MG63 (cell line): ENCODE measurements at regions not wholly inside any gene's neighbourhood (a gene's known extent, or its start where the extent isn't known, plus 50 kb on each side); places are given as distances from the start of the nearest gene placed in this dataset.

Experiments used
- DNase-seq: peaks from one replicate; pipeline ENCODE4 v3.0.0-alpha.2; 2020
- H3K27me3 ChIP-seq: fragments of 250-450 bp; sonication (Bioruptor Pico); 2 replicates; pipeline ENCODE4 v1.5.1; 2020; ENCODE audit warnings: mild to moderate bottlenecking, moderate library complexity
- H3K36me3 ChIP-seq: fragments of 250-450 bp; sonication (Bioruptor Pico); 2 replicates; pipeline ENCODE4 v1.5.1; 2020; ENCODE audit warnings: mild to moderate bottlenecking, moderate library complexity
- H3K4me3 ChIP-seq: fragments of 250-450 bp; sonication (Bioruptor Pico); 2 replicates; pipeline ENCODE4 v1.5.1; 2020; ENCODE audit warnings: mild to moderate bottlenecking, moderate library complexity
- H3K9me3 ChIP-seq: fragments of 250-450 bp; sonication (Bioruptor Pico); 2 replicates; pipeline ENCODE4 v1.5.1; 2020; ENCODE audit warnings: mild to moderate bottlenecking, moderate library complexity

DNA sequence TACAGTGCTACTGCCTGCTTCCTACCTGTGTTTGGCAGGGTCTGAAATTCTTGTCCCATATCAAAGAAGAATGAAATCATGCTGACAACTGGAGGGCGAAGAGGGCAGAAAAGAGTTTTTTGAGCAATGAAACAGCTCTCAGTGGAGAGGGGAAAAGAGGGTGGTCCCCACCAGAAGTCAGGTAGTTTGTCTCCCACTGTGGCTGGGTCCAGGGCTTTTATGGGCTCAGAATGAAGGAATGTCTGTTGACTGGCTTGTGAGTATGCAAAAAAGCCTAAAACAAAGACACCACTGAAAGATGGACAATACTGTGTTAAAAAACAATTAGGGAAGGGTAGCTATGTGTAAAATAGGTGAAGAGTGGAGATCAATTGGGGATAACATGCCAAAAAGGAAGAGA is 115.0 kb downstream of the ADAM29 start:
- H3K27me3 ChIP-seq: no peaks in the 10 kb centered on the region
- no peak overlapping the region for H3K4me3 ChIP-seq
- no peaks in the 10 kb centered on the region for H3K36me3 ChIP-seq
- no peak for DNase-seq
- no peaks in the 10 kb centered on the region for H3K9me3 ChIP-seq

DNA sequence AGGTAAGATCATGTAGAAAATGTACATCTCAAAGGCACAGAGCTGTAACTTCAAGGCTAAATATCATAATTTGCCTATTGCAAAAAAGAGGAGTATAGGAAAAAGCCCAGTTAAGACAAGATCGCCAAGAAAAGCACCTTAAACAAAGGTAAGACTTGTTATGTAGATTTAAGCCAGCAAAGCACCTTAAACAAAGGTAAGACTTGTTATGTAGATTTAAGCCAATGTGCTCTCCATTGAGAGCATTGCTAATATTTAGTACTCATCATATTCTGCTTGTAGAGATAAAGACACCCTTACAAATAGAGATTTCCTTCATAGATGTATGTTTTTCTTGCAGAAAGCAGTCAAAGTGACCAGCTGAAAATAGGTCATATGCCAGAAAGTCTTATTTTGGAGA is 115.8 kb downstream of the ADAM29 start:
- H3K9me3 ChIP-seq: no peaks in the 10 kb centered on the region
- no peak overlapping the region for H3K4me3 ChIP-seq
- H3K27me3 ChIP-seq: no peaks in the 10 kb centered on the region
- H3K36me3 ChIP-seq: no peaks in the 10 kb centered on the region
- DNase-seq: no peak

DNA sequence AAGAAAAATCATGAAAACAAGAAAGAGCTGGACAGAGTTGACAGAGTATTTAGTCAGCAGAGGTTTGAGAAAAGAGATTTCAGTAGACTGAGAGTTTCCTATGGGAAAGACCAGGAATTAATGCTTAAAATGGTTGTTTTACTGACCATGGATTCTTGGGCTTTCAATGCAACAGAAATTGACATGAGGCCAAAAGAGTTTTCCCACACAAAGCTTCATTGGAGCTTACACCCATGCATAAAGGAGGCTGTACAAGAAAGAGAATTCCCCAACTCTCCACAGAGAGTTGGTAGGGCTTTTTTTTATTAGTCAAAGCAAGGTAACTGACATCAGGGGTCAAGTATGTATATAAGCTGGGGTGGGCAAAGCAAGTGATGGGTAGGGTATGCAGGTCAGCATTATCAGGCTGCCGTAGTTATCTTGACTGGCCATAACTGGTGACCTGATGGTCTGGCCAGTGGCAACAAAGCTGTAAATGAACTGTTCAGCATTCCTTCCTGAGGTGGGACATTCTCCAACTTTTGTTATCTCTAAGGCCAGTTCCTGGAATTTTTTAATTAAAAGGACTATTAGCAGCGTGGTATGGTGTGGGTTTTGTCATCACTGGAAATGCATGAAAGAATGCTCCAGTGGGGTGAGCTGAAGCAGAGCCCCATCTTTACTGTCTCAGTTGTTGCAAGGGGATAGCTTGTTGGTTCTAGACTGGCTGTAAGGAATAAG is 117.0 kb downstream of the ADAM29 start:
- Histone ChIP-seq H3K4me3 (no peak overlapping the region), H3K36me3 (no peaks in the 10 kb centered on the region), H3K27me3 (no peaks in the 10 kb centered on the region), H3K9me3 (no peaks in the 10 kb centered on the region)
- no peak for DNase-seq

DNA sequence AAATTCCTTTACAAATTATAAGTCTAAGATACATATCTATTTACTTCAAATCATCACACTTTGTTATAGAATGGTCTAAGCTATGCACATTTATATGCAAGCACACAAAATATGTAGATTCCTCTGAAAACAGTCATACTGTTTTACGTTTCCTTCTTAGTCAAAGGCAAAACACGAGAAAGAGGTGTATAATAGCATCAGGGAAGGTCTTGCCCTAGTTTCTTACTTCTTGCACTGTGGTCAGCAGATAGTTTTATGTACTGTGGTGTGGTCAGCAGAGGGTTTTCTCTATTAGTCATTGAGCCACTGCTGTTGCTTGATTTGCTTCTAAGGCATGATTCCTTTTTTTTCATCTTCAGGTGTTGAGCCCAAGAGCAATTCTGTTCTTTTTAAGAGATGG is 117.7 kb downstream of the ADAM29 start:
- no peak for DNase-seq
- H3K9me3 ChIP-seq: no peaks in the 10 kb centered on the region
- H3K4me3 ChIP-seq: no peak overlapping the region

DNA sequence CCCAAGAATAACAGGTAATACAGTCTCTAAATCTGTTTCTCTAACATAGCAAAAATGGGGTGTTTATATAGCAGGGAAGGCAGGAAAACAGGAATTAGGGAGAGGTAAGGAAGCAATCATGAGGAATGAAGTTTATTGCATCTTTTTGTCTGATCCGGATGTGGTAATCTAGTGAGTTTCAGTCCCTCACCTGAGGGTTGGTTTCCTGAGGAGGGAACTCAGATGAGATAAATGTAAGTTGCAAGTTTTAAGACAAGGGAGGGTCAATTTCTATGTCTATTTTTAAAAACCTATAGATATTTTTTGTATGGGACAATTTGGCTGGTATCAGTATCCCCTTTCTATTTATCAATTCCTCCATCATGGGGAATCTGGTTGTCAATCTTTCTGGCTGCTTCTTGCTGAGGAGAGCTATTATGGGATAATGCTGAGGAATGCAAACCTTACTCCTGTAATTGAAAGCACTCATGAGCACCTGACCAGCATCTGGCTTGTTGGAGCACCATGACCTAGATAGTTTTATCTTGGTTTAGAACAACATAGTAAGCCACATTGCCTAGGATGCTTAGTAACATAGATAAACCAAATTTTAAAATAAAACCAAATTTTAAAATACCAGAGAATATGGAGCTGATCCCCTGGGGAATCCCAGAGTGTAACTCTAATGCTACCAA is 130.1 kb downstream of the ADAM29 start:
- Histone ChIP-seq H3K27me3 (no peaks in the 10 kb centered on the region), H3K9me3 (no peaks in the 10 kb centered on the region), H3K4me3 (no peak overlapping the region), H3K36me3 (no peaks in the 10 kb centered on the region)
- no peak for DNase-seq

More for the DNA sequence above, 117.7 kb downstream of the ADAM29 start:
- Histone ChIP-seq H3K36me3 (no peaks in the 10 kb centered on the region), H3K27me3 (no peaks in the 10 kb centered on the region)

DNA sequence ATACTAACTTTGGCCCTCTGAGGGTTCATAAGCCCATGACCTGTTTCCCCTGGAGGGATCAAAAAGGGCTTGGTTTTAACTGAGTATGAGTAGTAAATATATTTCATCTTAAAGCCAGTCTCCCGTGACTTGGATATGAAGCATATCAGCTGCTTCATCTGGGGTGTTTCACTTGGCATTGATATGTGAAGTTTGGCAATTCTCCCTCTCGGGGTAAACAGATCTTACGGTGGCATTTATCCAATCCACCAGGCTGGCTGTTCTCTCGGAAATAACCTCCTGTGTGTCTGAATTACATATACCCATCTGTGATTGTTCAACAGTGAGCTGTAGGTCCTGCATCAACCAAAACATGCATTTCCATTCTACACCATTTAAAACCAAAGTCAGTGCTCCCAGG is 130.7 kb downstream of the ADAM29 start:
- Histone ChIP-seq H3K4me3 (no peak overlapping the region), H3K9me3 (no peaks in the 10 kb centered on the region), H3K27me3 (no peaks in the 10 kb centered on the region), H3K36me3 (no peaks in the 10 kb centered on the region)
- no peak for DNase-seq

DNA sequence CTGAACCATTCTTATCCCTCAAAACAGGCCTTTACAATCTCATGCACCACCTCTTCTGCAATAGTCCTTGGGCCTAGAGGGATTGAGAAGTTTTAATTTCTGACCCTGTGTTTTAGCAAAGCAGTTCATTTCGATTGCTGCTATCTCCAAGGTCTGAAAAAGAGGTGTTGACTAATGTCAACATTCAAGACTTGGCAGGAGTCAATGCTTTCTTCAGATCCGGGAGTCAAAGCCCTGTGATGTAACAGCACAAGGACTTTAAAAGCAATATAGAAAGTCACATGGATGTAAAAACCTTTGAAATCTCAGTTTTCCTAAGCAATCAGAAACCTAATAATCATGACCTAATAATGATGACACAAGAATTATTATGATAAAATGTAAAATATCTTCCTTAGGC is 133.8 kb downstream of the ADAM29 start:
- no peaks in the 10 kb centered on the region for H3K27me3 ChIP-seq
- no peaks in the 10 kb centered on the region for H3K9me3 ChIP-seq
- no peak overlapping the region for H3K4me3 ChIP-seq
- H3K36me3 ChIP-seq: no peaks in the 10 kb centered on the region
- no peak for DNase-seq

DNA sequence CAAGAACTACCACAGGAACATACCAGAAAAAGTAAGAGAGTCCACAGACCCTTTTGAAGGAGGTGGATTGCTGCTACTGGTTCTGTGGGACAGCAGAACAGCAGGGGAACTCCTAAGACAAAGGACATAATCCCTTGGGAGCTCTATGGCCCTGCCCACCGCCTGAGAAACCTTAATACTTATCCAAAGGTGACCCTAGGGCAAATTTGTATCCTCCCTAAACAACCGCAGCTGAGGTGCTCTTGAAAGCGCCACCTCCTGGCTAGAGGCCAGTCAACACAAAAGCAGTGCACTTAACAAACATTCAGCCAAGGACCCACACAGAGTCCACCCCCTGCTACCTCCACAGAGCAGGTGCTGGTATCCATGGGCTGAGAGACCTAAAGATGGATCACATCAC is 136.8 kb downstream of the ADAM29 start:
- DNase-seq: no peak

DNA sequence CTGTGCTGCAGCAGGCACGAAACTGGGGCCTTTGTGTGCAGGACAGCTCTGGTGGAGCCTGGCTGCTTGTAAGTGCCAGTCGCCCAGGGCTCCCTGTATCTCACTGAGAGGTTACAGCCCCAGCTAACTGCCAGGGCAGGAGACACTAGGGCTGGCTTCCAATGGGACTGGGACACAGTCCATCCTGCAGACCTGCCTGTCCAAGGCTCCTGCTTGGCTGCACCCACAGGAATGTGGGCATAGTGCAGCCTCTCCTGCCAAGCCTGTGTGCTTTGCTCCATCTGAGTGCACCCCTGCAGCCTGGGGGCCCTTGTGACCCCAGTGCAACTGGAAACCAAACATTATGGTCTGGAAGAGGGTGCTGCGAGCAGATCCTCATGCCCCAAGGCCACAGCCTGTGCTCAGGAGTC is 144.0 kb downstream of the ADAM29 start:
- no peak for DNase-seq
- Histone ChIP-seq H3K9me3 (no peaks in the 10 kb centered on the region), H3K36me3 (no peaks in the 10 kb centered on the region), H3K27me3 (no peaks in the 10 kb centered on the region), H3K4me3 (no peak overlapping the region)

More for the DNA sequence above, 136.8 kb downstream of the ADAM29 start:
- Histone ChIP-seq H3K4me3 (no peak overlapping the region), H3K9me3 (no peaks in the 10 kb centered on the region), H3K27me3 (no peaks in the 10 kb centered on the region), H3K36me3 (no peaks in the 10 kb centered on the region)

DNA sequence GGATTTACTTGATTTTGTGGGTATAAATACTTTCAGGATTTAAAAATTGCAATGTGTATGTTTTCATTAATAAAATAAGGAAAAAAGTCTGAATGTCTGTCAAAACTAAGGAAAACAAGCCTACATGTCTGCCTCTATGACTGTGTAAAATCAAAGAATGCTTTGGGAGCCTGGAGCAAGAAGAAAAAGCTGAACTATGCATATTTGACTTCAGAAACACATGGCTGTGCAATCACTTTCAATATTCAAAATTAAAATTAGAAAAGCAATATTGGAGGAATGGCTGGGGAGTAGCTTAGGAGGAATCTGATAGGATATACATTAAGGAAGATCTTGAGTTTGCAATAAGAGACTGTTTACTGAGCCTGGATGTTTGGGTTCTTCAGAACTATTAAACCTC is 147.1 kb downstream of the ADAM29 start:
- H3K4me3 ChIP-seq: no peak overlapping the region
- DNase-seq: no peak
- H3K27me3 ChIP-seq: no peaks in the 10 kb centered on the region
- no peaks in the 10 kb centered on the region for H3K9me3 ChIP-seq
- H3K36me3 ChIP-seq: no peaks in the 10 kb centered on the region

DNA sequence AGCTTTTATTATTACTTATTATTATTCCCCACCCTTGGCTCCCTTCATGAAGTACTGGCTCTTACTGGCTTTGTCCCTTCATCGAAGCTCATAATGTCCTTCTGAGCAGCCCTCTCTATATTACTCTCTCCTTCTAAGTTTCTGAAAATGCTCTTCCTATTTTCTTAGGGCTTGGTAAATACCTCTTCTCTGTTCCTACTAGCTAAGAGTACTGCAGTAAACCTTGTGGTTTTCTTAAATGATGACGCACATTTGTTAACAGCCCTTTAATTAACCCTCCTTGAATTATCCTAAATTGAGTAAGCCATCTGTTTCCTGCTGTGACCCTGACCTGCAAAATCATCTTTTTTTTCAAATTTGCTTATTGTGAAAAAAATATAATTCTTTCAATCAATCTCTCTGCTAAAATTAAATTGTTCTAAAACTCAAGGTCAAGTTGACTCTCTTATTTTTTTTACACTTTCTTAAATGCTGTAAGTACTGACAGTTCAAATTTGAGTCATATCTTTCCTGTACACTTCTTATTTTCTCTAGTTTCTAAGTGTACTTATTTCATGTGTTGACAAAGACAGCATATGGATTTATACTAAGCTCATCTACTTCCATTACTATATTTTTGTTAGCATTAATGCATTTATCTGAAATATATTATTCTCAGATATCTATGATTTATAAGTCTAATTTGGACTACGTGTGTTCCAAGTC is 148.9 kb downstream of the ADAM29 start:
- H3K4me3 ChIP-seq: no peak overlapping the region
- DNase-seq: no peak
- H3K36me3 ChIP-seq: no peaks in the 10 kb centered on the region
- H3K9me3 ChIP-seq: no peaks in the 10 kb centered on the region
- H3K27me3 ChIP-seq: no peaks in the 10 kb centered on the region

DNA sequence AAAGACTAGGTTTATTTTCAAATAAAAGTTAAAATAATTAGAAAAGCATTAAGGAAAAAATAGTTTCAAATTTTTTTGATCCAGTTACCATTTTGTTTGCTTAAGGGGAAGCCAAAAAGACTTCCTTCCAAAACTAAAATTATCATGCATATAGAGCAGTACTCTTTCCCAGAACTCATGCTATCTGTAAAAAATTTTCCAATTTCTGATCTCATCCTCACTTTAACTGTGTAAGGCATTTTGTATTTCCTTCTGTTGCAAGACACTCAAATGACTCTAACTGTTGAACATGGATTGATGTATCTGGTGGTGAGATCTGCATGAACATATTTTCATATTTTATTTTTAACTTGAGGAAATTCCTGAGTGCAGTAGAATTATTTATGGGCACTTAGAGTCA is 150.1 kb downstream of the ADAM29 start:
- H3K4me3 ChIP-seq: no peak overlapping the region

DNA sequence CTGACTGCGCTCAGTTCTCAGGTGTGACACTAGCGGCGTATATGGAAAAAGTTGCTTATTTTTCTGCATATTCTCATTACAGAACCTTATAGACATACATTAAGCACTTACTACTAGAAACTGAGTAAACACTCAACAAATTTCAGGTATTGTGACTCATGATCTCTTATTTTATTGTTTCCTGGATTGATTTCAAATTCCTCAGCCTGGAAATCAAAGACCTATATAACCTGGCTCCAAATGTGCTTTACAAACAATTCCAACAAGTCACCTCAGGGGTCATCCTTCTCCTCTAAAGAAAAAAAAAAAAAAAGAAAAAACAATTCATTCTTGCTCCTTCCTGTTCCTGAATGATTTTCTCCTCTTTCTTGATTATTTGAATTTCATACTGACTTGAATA is 152.3 kb downstream of the ADAM29 start:
- no peak for DNase-seq
- no peaks in the 10 kb centered on the region for H3K36me3 ChIP-seq
- H3K4me3 ChIP-seq: no peak overlapping the region
- no peaks in the 10 kb centered on the region for H3K9me3 ChIP-seq
- H3K27me3 ChIP-seq: no peaks in the 10 kb centered on the region

More for the DNA sequence above, 150.1 kb downstream of the ADAM29 start:
- Histone ChIP-seq H3K36me3 (no peaks in the 10 kb centered on the region), H3K27me3 (no peaks in the 10 kb centered on the region), H3K9me3 (no peaks in the 10 kb centered on the region)
- DNase-seq: no peak

DNA sequence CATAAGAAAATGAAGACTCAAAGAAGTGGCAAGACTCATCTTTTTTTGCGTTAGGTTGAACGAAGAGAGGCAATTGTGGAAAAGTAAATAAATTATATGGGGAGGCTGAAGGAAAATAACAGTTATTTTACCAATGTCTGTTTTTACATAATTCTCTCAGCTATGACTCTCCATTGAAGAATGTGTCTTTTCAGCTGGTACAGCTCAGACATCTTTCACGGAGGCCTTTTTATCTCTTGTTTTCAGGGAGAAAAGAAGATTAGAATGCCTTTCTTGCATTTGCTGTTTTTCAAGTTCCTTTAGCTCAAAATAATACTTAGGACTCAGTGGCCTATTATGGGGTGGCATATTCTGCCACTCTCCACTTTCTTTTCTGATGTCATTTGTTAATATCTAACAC is 153.0 kb downstream of the ADAM29 start:
- H3K36me3 ChIP-seq: no peaks in the 10 kb centered on the region
- H3K27me3 ChIP-seq: no peaks in the 10 kb centered on the region
- H3K4me3 ChIP-seq: no peak overlapping the region
- H3K9me3 ChIP-seq: no peaks in the 10 kb centered on the region
- no peak for DNase-seq

DNA sequence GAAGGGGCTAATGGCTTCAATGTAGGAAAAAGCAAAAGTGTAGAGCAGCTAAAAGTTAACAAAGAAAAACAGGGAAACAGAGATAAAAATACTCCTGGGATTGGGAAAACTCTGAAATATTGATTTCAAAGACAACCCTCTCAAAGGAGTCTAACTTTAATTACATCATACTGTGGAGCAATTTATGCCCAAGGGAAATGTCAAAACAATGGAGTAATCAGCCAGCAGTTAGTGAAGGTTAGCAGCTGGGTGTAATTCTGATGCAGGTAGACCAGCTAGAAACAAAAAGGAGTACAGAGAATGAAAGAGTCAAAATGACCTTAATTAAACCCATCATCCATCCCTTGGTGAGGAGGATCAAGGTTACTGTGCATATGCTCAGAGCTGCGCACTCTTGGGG is 169.0 kb downstream of the ADAM29 start:
- H3K27me3 ChIP-seq: no peaks in the 10 kb centered on the region
- no peak for DNase-seq
- no peak overlapping the region for H3K4me3 ChIP-seq
- no peaks in the 10 kb centered on the region for H3K36me3 ChIP-seq
- no peaks in the 10 kb centered on the region for H3K9me3 ChIP-seq

DNA sequence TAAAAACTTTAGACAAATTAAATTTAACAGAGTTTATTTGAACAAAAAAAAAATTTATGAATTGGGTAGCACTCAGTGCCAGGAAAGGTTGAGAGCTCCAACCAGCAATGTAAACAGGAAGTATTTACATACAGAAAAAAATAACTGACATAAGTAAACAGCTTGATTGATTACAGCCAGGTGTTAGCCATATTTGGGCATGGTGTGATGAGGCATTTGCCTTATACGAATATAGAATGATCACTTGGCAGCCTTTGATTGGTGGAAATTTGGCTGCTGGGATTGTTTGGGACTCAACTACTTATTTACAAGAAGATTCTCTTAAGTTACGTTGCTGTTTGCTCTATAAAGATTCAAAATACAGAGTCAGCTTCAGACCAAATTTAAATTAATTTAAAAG is 172.0 kb downstream of the ADAM29 start:
- Histone ChIP-seq H3K4me3 (no peak overlapping the region), H3K27me3 (no peaks in the 10 kb centered on the region), H3K9me3 (no peaks in the 10 kb centered on the region), H3K36me3 (no peaks in the 10 kb centered on the region)
- DNase-seq: no peak

DNA sequence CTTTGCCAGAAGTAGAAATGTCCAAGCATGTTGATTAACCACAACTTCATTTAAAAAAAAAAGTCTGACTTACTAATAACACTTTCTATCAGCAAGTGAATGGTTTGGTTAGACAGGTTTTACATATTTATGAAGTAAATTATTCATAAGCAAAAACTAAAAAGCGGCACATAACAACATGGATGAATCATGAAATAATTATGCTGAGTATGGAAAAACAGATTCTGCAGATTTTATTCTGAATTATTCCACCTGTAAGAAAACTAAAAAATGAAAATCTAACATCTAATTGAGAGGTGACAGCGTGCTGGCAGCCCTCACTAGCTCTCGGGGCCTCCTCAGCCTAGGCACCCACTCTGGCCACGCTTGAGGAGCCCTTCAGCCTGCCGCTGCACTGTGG is 173.5 kb downstream of the ADAM29 start:
- DNase-seq: no peak
- Histone ChIP-seq H3K9me3 (no peaks in the 10 kb centered on the region), H3K36me3 (no peaks in the 10 kb centered on the region), H3K27me3 (no peaks in the 10 kb centered on the region), H3K4me3 (no peak overlapping the region)

DNA sequence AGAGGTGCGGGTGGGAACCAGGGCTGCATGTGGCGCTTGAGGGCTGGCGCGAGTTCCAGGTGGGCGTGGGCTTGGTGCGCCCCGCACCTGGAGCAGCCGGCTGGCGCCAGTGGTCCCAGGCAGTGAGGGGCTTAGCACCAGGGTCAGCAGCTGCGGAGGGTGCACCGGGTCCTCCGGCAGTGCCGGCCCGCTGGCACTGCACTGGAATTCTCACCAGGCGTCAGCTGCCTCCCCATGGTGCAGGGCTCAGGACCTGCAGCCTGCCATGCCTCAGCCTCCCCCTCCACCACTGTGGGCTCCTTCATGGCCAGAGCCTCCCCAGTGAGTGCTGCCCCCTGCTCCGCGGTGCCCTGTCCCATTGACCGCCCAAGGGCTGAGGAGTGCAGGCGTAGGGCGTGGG is 174.0 kb downstream of the ADAM29 start:
- H3K27me3 ChIP-seq: no peaks in the 10 kb centered on the region
- H3K36me3 ChIP-seq: no peaks in the 10 kb centered on the region
- no peak for DNase-seq
- H3K4me3 ChIP-seq: no peak overlapping the region
- no peaks in the 10 kb centered on the region for H3K9me3 ChIP-seq
